Naive thymus-derived CD4-positive, alpha-beta T cell (primary cell): ENCODE measurements at regions not wholly inside any gene's neighbourhood (a gene's known extent, or its start where the extent isn't known, plus 50 kb on each side); places are given as distances from the start of the nearest gene placed in this dataset.

Source experiments
- ATAC-seq: fragments of 150-1000 bp; cut with Tn5 transposase; 2 replicates; pipeline ENCODE4 v1.10.0; 2021; ENCODE audit warnings: mild to moderate bottlenecking, moderate library complexity
- CTCF ChIA-PET: fragments of 350-600 bp; sonication (Branson Sonifier 250); formaldehyde crosslinking; loops from one replicate; lab custom pipeline; 2021; ENCODE audit warnings: antibody characterized with exemption; lab: Charles Lee
- POLR2A ChIA-PET: fragments of 350-600 bp; sonication (Branson Sonifier 250); formaldehyde crosslinking; loops from one replicate; lab custom pipeline; 2021; ENCODE audit warnings: antibody characterized with exemption, inconsistent platforms; lab: Charles Lee
- DNase-seq, 9 donors: peaks; one replicate each; pipeline versions ENCODE4 v3.0.0 to v3.0.0-alpha.2; 2020 to 2022; ENCODE audit warnings: mixed read lengths in 1 of 9
- H3K27ac ChIP-seq: one replicate; pipeline ENCODE4 v1.7.0; 2013; ENCODE audit warnings: mild to moderate bottlenecking, low read depth, low read length, moderate library complexity
- H3K27me3 ChIP-seq, 2 donors: one replicate each; pipeline ENCODE4 v1.7.0; 2013; ENCODE audit warnings: low read length in 2 of 2, mild to moderate bottlenecking in 2 of 2, moderate library complexity in 2 of 2; ENCODE audit not compliant: control insufficient read depth in 2 of 2, insufficient read depth in 2 of 2
- H3K36me3 ChIP-seq, 3 experiments: 1 replicate in 2 of 3; 2 replicates in 1 of 3; pipeline ENCODE4 v1.7.0; 2013; ENCODE audit warnings: low read length in 3 of 3, mild to moderate bottlenecking in 3 of 3, moderate library complexity in 1 of 3; ENCODE audit not compliant: insufficient read depth in 3 of 3, control insufficient read depth in 2 of 3
- H3K4me1 ChIP-seq, 2 donors: one replicate each; pipeline ENCODE4 v1.7.0; 2013; ENCODE audit warnings: low read length in 2 of 2, mild to moderate bottlenecking in 2 of 2, moderate library complexity in 1 of 2; ENCODE audit not compliant: control insufficient read depth in 2 of 2, insufficient read depth in 2 of 2
- H3K4me3 ChIP-seq: 2 replicates; pipeline ENCODE4 v1.7.0; 2013; ENCODE audit warnings: mild to moderate bottlenecking, low read length
- H3K9me3 ChIP-seq, 3 experiments: 1 replicate in 2 of 3; 2 replicates in 1 of 3; pipeline ENCODE4 v1.7.0; 2013; ENCODE audit warnings: low read length in 3 of 3; ENCODE audit not compliant: control insufficient read depth in 2 of 3
- H3K27ac Mint-ChIP-seq, 9 donors: one replicate each; pipeline ENCODE4 v1.8.0; 2020 to 2022; ENCODE audit warnings: mixed read lengths in 9 of 9, mild to moderate bottlenecking in 8 of 9, moderate library complexity in 5 of 9, inconsistent platforms in 2 of 9
- H3K27me3 Mint-ChIP-seq, 5 donors: one replicate each; pipeline ENCODE4 v1.8.0; 2021 to 2022; ENCODE audit warnings: mixed read lengths in 5 of 5, mild to moderate bottlenecking in 1 of 5
- H3K36me3 Mint-ChIP-seq, 5 donors: one replicate each; pipeline ENCODE4 v1.8.0; 2020 to 2022; ENCODE audit warnings: mixed read lengths in 5 of 5, mild to moderate bottlenecking in 3 of 5, inconsistent platforms in 1 of 5
- H3K4me1 Mint-ChIP-seq, 7 donors: one replicate each; pipeline ENCODE4 v1.8.0; 2020 to 2022; ENCODE audit warnings: mixed read lengths in 7 of 7, mild to moderate bottlenecking in 3 of 7, inconsistent platforms in 1 of 7
- H3K4me3 Mint-ChIP-seq, 10 donors: one replicate each; pipeline ENCODE4 v1.8.0; 2020 to 2022; ENCODE audit warnings: mild to moderate bottlenecking in 10 of 10, mixed read lengths in 10 of 10, moderate library complexity in 6 of 10, inconsistent platforms in 2 of 10
- H3K9me3 Mint-ChIP-seq, 11 donors: one replicate each; pipeline ENCODE4 v1.8.0; 2020 to 2022; ENCODE audit warnings: mixed read lengths in 11 of 11, mild to moderate bottlenecking in 4 of 11, inconsistent platforms in 1 of 11, moderate library complexity in 1 of 11
- intact Hi-C, 2 donors: fragments of 100-400 bp; cut with micrococcal nuclease; formaldehyde crosslinking; loops; one replicate each; pipeline ENCODE4 v1.15.1; 2023

DNA sequence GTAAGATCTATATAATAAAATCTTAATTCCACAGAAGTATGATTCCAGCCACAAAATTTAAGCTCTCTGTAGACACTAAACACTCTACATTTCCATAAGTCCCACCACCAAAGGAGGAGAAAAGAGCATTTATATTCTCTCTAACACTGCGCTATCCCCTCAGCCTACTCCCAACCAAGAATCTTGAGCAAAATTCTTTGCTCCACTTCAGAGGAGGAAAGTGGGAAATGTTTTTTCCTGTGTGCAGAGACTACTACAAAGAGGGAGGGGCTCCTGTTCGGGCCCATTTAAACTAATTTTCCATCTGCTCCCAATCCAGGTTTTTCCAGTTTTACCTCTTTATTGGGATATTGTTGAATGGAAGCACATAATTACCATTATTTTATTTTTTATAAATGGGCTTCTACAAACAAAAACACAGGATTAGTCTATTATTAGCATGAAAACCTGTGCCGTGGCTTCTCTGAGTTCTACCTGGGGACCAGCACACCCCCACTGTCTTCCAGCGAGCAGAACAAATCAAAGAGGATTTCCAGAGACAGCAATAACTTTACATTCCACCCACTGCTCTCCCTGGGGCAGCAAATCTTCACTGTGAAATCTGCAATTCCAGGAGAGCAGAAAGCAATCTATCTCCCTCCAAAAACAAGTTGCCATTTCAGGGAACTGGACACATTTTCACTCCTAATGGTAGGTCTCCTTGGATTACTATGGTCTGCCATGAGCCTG, 174.0 kb downstream of the DAD1 start:
- H3K9me3 Mint-ChIP-seq: no peaks in the 10 kb centered on the region
- POLR2A ChIA-PET: no interaction called here

DNA sequence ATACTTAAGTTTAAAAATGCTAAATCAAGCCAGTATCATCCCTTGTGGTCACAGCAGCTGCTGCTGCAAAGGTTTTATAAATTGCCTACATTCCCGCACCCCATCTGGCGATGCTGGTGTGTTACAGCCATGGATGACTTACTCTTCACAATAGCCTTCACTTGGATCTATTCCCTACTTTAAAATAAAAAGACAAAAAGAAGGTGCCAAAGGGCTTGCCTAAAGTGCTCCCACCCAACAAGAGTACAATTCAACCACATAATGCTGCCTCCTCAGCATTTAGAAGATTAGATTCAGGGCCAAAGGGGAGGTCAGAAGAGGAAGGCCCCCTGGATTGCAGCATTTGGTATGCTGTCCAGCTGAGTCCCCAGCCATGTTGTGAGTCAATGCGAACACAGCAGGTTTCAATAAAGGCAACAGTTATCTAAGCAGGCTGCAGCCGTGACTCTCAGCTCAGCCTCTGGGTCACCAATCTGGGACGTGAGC, 176.1 kb downstream of the DAD1 start:
- H3K27ac Mint-ChIP-seq: no peak overlapping the region
- Histone ChIP-seq H3K4me1 (no peaks in the 10 kb centered on the region), H3K4me3 (no peak overlapping the region), H3K27me3 (no peaks in the 10 kb centered on the region), H3K9me3 (no peaks in the 10 kb centered on the region), H3K27ac (no peak overlapping the region), H3K36me3 (no peaks in the 10 kb centered on the region)
- ATAC-seq: no peak
- H3K9me3 Mint-ChIP-seq: no peaks in the 10 kb centered on the region
- POLR2A ChIA-PET: no interaction called here
- peaks cover 0 to 5% (median 0%) of the 10 kb centered on the region in 7 donors for H3K4me1 Mint-ChIP-seq
- intact Hi-C loops: no loop called here
- DNase-seq: no peak
- no peaks in the 10 kb centered on the region for H3K27me3 Mint-ChIP-seq
- no peak overlapping the region for H3K4me3 Mint-ChIP-seq
- no peaks in the 10 kb centered on the region for H3K36me3 Mint-ChIP-seq
- CTCF ChIA-PET: no interaction called here

More for the DNA sequence above, 174.0 kb downstream of the DAD1 start:
- intact Hi-C loops: no loop called here
- CTCF ChIA-PET: no interaction called here
- Histone ChIP-seq H3K9me3 (no peaks in the 10 kb centered on the region), H3K36me3 (no peaks in the 10 kb centered on the region), H3K27me3 (no peaks in the 10 kb centered on the region), H3K4me1 (no peaks in the 10 kb centered on the region), H3K4me3 (no peak overlapping the region), H3K27ac (no peak overlapping the region)
- Mint-ChIP-seq H3K27me3 (no peaks in the 10 kb centered on the region), H3K4me3 (no peak overlapping the region), H3K4me1 (peaks cover 0 to 14% (median 0%) of the 10 kb centered on the region in 7 donors), H3K36me3 (no peaks in the 10 kb centered on the region), H3K27ac (no peak overlapping the region)
- ATAC-seq: no peak
- no peak for DNase-seq

DNA sequence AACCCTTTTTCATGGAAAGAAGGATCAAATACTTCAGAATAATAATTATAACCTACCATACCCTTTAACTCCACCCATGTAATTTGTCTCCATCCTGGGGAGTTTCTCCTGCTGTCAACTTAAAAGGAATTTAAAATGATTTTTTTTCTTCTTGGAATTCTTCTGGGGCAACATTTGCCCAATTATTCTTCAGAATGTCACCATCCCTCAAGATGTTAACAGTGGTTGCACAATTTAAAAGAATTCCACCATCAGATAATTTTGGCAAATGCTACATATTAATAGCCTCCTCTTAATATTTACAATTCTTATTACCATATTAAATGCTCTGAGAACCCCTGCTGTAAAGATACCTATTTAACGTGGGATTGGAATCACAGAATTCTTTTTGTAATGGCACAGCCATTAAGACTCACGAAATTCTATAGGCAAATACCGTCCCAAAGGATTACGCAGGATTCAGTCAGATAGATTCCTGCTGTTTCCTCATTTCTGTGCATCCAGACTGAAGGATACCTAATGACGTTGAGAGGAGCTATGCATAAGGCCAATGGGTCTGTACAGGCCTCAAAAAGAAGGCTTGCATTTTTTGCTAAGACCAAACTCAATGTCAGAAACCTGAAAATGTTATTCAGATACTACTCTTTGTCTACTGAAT, 177.5 kb downstream of the DAD1 start:
- ATAC-seq: no peak

DNA sequence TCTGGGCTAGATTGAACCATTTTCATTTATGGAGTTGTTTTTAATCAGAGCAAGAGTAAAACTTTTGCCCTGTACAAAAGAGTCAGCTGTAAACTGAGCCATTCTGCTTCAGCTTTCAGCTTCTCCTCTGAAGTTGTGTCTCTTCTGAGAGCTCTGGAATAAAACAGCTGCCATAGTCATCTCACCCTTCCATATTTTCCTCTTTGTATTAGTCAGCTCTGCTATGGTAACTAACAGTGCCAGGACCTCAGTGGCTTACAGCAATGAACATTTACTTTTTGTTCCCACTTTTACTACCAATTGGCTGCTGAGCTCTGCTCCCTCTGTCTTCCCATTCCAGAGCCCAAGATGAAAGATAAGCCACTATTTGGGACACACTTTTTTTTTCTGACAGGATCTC, 178.5 kb downstream of the DAD1 start:
- Mint-ChIP-seq H3K36me3 (no peaks in the 10 kb centered on the region), H3K27ac (no peak overlapping the region), H3K4me3 (no peak overlapping the region), H3K4me1 (peaks cover 0 to 5% (median 0%) of the 10 kb centered on the region in 7 donors), H3K9me3 (no peaks in the 10 kb centered on the region), H3K27me3 (no peaks in the 10 kb centered on the region)
- Histone ChIP-seq H3K4me3 (no peak overlapping the region), H3K36me3 (no peaks in the 10 kb centered on the region), H3K27me3 (no peaks in the 10 kb centered on the region), H3K4me1 (no peaks in the 10 kb centered on the region), H3K27ac (no peak overlapping the region), H3K9me3 (no peaks in the 10 kb centered on the region)
- no peak for ATAC-seq
- ChIA-PET CTCF (no interaction called here), POLR2A (no interaction called here)
- DNase-seq: no peak
- intact Hi-C loops: no loop called here

More for the DNA sequence above, 177.5 kb downstream of the DAD1 start:
- Histone ChIP-seq H3K27ac (no peak overlapping the region), H3K4me3 (no peak overlapping the region), H3K27me3 (no peaks in the 10 kb centered on the region), H3K4me1 (no peaks in the 10 kb centered on the region), H3K9me3 (no peaks in the 10 kb centered on the region), H3K36me3 (no peaks in the 10 kb centered on the region)
- CTCF ChIA-PET: no interaction called here
- no peak for DNase-seq
- Mint-ChIP-seq H3K4me1 (peaks cover 0 to 5% (median 0%) of the 10 kb centered on the region in 7 donors), H3K9me3 (no peaks in the 10 kb centered on the region), H3K27ac (no peak overlapping the region), H3K4me3 (no peak overlapping the region), H3K27me3 (no peaks in the 10 kb centered on the region), H3K36me3 (no peaks in the 10 kb centered on the region)
- intact Hi-C loops: no loop called here
- POLR2A ChIA-PET: no interaction called here

DNA sequence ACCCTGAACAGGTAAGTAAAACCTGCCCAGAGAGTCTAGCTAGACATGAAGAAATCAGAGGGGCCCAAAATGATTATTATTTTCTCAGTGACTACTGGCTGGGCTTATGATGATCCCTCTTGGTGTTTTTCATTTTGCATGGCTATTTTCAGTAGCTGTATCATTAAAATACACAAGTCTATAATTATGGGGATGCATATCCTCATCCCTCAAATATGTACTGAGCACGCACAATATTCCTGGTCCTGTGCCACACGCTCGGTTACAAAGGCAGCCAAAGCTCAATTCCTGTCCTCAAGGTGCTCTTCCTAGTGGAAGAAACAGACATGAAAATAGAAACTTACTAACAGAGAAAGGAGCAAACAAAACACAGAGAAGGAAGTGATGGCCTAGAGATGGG, 180.0 kb downstream of the DAD1 start:
- Mint-ChIP-seq H3K4me1 (peaks cover 0 to 5% (median 0%) of the 10 kb centered on the region in 7 donors), H3K27ac (no peak overlapping the region), H3K36me3 (no peaks in the 10 kb centered on the region), H3K4me3 (no peak overlapping the region), H3K27me3 (no peaks in the 10 kb centered on the region), H3K9me3 (no peaks in the 10 kb centered on the region)
- DNase-seq (no peak), ATAC-seq (no peak)
- Histone ChIP-seq H3K4me1 (no peaks in the 10 kb centered on the region), H3K4me3 (no peak overlapping the region), H3K27me3 (no peaks in the 10 kb centered on the region), H3K27ac (no peak overlapping the region), H3K36me3 (no peaks in the 10 kb centered on the region), H3K9me3 (no peaks in the 10 kb centered on the region)
- CTCF ChIA-PET: no interaction called here
- intact Hi-C loops: no loop called here
- POLR2A ChIA-PET: no interaction called here

DNA sequence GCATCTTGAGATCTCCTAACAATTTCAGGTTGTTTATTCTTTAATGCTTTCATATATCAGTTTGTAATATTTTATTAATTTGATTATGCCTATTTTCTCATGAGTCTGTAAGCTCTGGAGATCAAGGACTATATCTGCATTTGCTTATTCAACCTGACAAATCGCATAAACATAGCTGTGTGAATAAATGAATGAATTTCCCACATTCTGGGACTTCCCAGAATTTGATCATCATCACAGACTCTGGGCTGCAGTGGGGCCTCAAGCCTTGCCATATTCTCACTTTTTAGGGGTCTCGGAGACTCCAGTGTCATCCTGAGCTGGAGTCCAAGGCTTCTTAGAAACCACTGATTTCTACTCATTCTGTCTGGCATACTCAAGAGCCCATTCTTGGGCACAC, 180.5 kb downstream of the DAD1 start:
- no peaks in the 10 kb centered on the region for H3K27me3 Mint-ChIP-seq
- intact Hi-C loops: no loop called here
- H3K27ac ChIP-seq: no peak overlapping the region
- ATAC-seq: no peak
- H3K4me3 Mint-ChIP-seq: no peak overlapping the region
- no peaks in the 10 kb centered on the region for H3K36me3 ChIP-seq
- H3K4me1 Mint-ChIP-seq: peaks cover 0 to 5% (median 0%) of the 10 kb centered on the region in 7 donors
- H3K4me1 ChIP-seq: no peaks in the 10 kb centered on the region
- H3K9me3 Mint-ChIP-seq: no peaks in the 10 kb centered on the region
- no peak overlapping the region for H3K27ac Mint-ChIP-seq
- no peak for DNase-seq
- H3K36me3 Mint-ChIP-seq: no peaks in the 10 kb centered on the region
- H3K9me3 ChIP-seq: no peaks in the 10 kb centered on the region
- POLR2A ChIA-PET: no interaction called here
- H3K27me3 ChIP-seq: no peaks in the 10 kb centered on the region
- CTCF ChIA-PET: no interaction called here
- no peak overlapping the region for H3K4me3 ChIP-seq

DNA sequence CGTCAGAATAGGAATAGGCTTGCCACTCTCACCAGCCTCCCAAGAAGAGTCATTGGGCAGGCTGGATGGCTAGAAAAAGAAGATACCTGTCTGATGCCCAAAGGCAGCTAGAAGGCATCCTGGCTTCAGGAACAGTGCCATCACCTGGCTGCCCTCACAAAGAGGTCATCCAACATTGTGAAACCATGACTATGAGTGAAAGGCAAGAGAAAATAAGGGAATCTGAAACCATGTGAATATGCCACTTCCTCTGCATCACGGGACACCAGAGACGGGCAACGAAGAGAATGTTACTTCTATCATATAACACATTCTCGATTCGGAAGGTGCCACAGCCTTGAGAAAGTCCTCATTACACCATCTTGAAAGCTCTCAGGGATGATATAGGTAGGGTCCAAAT, 182.0 kb downstream of the DAD1 start:
- Histone ChIP-seq H3K27me3 (no peaks in the 10 kb centered on the region), H3K4me1 (no peaks in the 10 kb centered on the region), H3K9me3 (no peaks in the 10 kb centered on the region), H3K27ac (no peak overlapping the region), H3K36me3 (no peaks in the 10 kb centered on the region), H3K4me3 (no peak overlapping the region)
- intact Hi-C loops: no loop called here
- POLR2A ChIA-PET: no interaction called here
- H3K36me3 Mint-ChIP-seq: no peaks in the 10 kb centered on the region
- H3K4me1 Mint-ChIP-seq: no peaks in the 10 kb centered on the region
- no peaks in the 10 kb centered on the region for H3K9me3 Mint-ChIP-seq
- ATAC-seq: no peak
- CTCF ChIA-PET: no interaction called here
- H3K27ac Mint-ChIP-seq: no peak overlapping the region
- no peaks in the 10 kb centered on the region for H3K27me3 Mint-ChIP-seq
- DNase-seq: no peak
- H3K4me3 Mint-ChIP-seq: no peak overlapping the region
